ENCODE measurements at regions not wholly inside any gene's neighbourhood (a gene's known extent, or its start where the extent isn't known, plus 50 kb on each side); places are given as distances from the start of the nearest gene placed in this dataset.

GRCh38 chr14:104461676-104462449, 117.7 kb upstream of the C14orf180 start:
- WGBS, 2 donors (ENCODE audit: low coverage in 1 of 2): 14% methylated on average over 50 of the region's 66 CpGs; no CpG with 5 or more reads in 1 of the 2 donors
- H3K4me3 ChIP-seq: peak overlapping the region in 1 of 4 donors; percentile 8

GRCh38 chr14:104462651-104463630, 116.6 kb upstream of the C14orf180 start:
- intact Hi-C loops (cut with DNase I; ENCODE audit: low total_unique reads) (no loop called here), in situ Hi-C loops (cut with MboI; ENCODE audit: low pct_ligation_motif_present in 1 of 4, low pct_unique_long_range_greater_than_20kb in 1 of 4, low sequenced_read_pairs in 3 of 4) (no loop called here)
- Histone ChIP-seq H3K4me3 (no peak overlapping the region), H3K36me3 (no peaks in the 10 kb centered on the region), H3K27me3 (peaks cover 64% of the 10 kb centered on the region), H3K27ac (no peak overlapping the region), H3K9me3 (no peaks in the 10 kb centered on the region), H3K4me1 (peaks cover 0 to 7% (median 5%) of the 10 kb centered on the region in 4 donors)
- DNase-seq: no peak
- no peak for TF ChIP-seq POLR2AphosphoS5 (IDR thresholded peaks at IDR 0.05)
- no peak for TF ChIP-seq EP300 (IDR thresholded peaks at IDR 0.05; ENCODE audit: low read depth)
- no peak for TF ChIP-seq POLR2A (IDR thresholded peaks at IDR 0.05)
- 37 to 69% methylated on average over 4 to 16 of the region's 16 CpGs for WGBS, 2 donors (ENCODE audit: low coverage in 1 of 2)

More at GRCh38 chr14:104461676-104462449, 117.7 kb upstream of the C14orf180 start:
- Histone ChIP-seq H3K27ac (no peak overlapping the region), H3K9me3 (no peaks in the 10 kb centered on the region), H3K36me3 (no peaks in the 10 kb centered on the region), H3K4me1 (peaks cover 0 to 7% (median 5%) of the 10 kb centered on the region in 4 donors), H3K27me3 (peaks cover 75% of the 10 kb centered on the region)
- no peak for DNase-seq
- in situ Hi-C loops (cut with MboI; ENCODE audit: low pct_ligation_motif_present in 1 of 4, low pct_unique_long_range_greater_than_20kb in 1 of 4, low sequenced_read_pairs in 3 of 4): no loop called here
- intact Hi-C loops (cut with DNase I; ENCODE audit: low total_unique reads): no loop called here
- TF ChIP-seq CTCF (IDR thresholded peaks at IDR 0.05) (no peak), POLR2AphosphoS5 (IDR thresholded peaks at IDR 0.05) (no peak), EP300 (IDR thresholded peaks at IDR 0.05; ENCODE audit: low read depth) (no peak), POLR2A (IDR thresholded peaks at IDR 0.05) (no peak)

- Histone ChIP-seq H3K27me3 (peaks cover 45% of the 10 kb centered on the region), H3K4me3 (no peak overlapping the region), H3K36me3 (no peaks in the 10 kb centered on the region), H3K27ac (no peak overlapping the region), H3K4me1 (peaks cover 0 to 7% (median 5%) of the 10 kb centered on the region in 4 donors), H3K9me3 (no peaks in the 10 kb centered on the region)
- intact Hi-C loops (cut with DNase I; ENCODE audit: low total_unique reads): no loop called here
- 87% methylated on average over 6 of the region's 6 CpGs; no CpG with 5 or more reads in 1 of the 2 donors for WGBS, 2 donors (ENCODE audit: low coverage in 1 of 2)
- no peak for TF ChIP-seq POLR2A (IDR thresholded peaks at IDR 0.05)
- TF ChIP-seq POLR2AphosphoS5 (IDR thresholded peaks at IDR 0.05): no peak
- in situ Hi-C loops (cut with MboI; ENCODE audit: low pct_ligation_motif_present in 1 of 4, low pct_unique_long_range_greater_than_20kb in 1 of 4, low sequenced_read_pairs in 3 of 4): no loop called here
- DNase-seq: no peak
These were observed 114.7 kb upstream of the C14orf180 start for GRCh38 chr14:104464907-104465306.

GRCh38 chr14:104465482-104466390, 113.8 kb upstream of the C14orf180 start:
- in situ Hi-C loops (cut with MboI; ENCODE audit: low pct_ligation_motif_present in 1 of 4, low pct_unique_long_range_greater_than_20kb in 1 of 4, low sequenced_read_pairs in 3 of 4): no loop called here
- TF ChIP-seq POLR2A (IDR thresholded peaks at IDR 0.05) (no peak), POLR2AphosphoS5 (IDR thresholded peaks at IDR 0.05) (no peak), CTCF (IDR thresholded peaks at IDR 0.05) (no peak), EP300 (IDR thresholded peaks at IDR 0.05; ENCODE audit: low read depth) (no peak)

More at GRCh38 chr14:104465482-104466390, 113.8 kb upstream of the C14orf180 start:
- H3K36me3 ChIP-seq: no peaks in the 10 kb centered on the region
- peaks cover 37% of the 10 kb centered on the region for H3K27me3 ChIP-seq
- no peak overlapping the region for H3K27ac ChIP-seq
- H3K4me3 ChIP-seq: no peak overlapping the region
- no peaks in the 10 kb centered on the region for H3K9me3 ChIP-seq
- intact Hi-C loops (cut with DNase I; ENCODE audit: low total_unique reads): no loop called here
- H3K4me1 ChIP-seq: peaks cover 0 to 7% (median 5%) of the 10 kb centered on the region in 4 donors
- DNase-seq: no peak
- WGBS, 2 donors (ENCODE audit: low coverage in 1 of 2): 64 to 67% methylated on average over 5 to 8 of the region's 8 CpGs
